WERI-Rb-1 (cell line): ENCODE measurements at regions not wholly inside any gene's neighbourhood (a gene's known extent, or its start where the extent isn't known, plus 50 kb on each side); places are given as distances from the start of the nearest gene placed in this dataset.

ENCODE experiments used
- DNase-seq: peaks from one replicate; pipeline ENCODE4 v3.0.0-alpha.2; 2020
- H3K27ac ChIP-seq: fragments of 250-450 bp; sonication (Bioruptor Pico); 2 replicates; pipeline ENCODE4 v1.5.1; 2020; ENCODE audit warnings: mild to moderate bottlenecking, moderate library complexity
- H3K27me3 ChIP-seq: fragments of 250-450 bp; sonication (Bioruptor Pico); 2 replicates; pipeline ENCODE4 v1.5.1; 2021; ENCODE audit warnings: mild to moderate bottlenecking, low read depth, moderate library complexity; ENCODE audit not compliant: insufficient read depth, severe bottlenecking
- H3K36me3 ChIP-seq: fragments of 250-450 bp; sonication (Bioruptor Pico); 2 replicates; pipeline ENCODE4 v1.5.1; 2020; ENCODE audit warnings: mild to moderate bottlenecking, moderate library complexity
- H3K4me3 ChIP-seq: 2 replicates; pipeline ENCODE4 v1.5.1; 2011; ENCODE audit warnings: low read depth, mild to moderate bottlenecking, control low read depth, low read length
- H3K9me3 ChIP-seq: fragments of 250-450 bp; sonication (Bioruptor Pico); 2 replicates; pipeline ENCODE4 v1.5.1; 2021; ENCODE audit warnings: mild to moderate bottlenecking, moderate library complexity; ENCODE audit not compliant: severe bottlenecking
- TF ChIP-seq, protein P1 (sequence below): IDR thresholded peaks from 2 replicates; pipeline ENCODE4 v1.5.1; 2011; ENCODE audit warnings: low read depth, mild to moderate bottlenecking, control low read depth, inconsistent platforms, low read length

DNA sequence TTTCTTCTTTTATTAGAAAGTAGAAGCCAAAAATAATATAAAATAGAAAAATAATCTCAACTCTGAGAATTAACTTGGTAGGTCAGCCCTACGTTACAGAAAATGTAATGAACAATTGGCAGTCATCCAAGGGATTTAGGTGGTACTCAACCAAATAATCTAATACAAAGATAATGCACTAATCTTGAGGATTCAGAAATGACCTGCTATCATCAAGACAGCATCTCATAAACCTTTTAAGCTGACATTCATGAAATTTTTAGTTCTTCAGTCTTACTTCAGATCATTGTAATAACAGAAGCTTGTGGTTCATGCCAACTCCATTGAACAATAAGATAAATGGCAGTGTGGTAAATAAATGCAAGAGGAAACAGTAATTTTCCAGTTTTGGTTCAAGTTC, 1058.0 kb downstream of the MAT2B start:
- DNase-seq, result no peak
- Histone ChIP-seq H3K36me3 (no peaks in the 10 kb centered on the region), H3K27me3 (no peaks in the 10 kb centered on the region), H3K4me3 (no peak overlapping the region), H3K27ac (no peak overlapping the region), H3K9me3 (no peaks in the 10 kb centered on the region)
- TF ChIP-seq, protein P1, sequence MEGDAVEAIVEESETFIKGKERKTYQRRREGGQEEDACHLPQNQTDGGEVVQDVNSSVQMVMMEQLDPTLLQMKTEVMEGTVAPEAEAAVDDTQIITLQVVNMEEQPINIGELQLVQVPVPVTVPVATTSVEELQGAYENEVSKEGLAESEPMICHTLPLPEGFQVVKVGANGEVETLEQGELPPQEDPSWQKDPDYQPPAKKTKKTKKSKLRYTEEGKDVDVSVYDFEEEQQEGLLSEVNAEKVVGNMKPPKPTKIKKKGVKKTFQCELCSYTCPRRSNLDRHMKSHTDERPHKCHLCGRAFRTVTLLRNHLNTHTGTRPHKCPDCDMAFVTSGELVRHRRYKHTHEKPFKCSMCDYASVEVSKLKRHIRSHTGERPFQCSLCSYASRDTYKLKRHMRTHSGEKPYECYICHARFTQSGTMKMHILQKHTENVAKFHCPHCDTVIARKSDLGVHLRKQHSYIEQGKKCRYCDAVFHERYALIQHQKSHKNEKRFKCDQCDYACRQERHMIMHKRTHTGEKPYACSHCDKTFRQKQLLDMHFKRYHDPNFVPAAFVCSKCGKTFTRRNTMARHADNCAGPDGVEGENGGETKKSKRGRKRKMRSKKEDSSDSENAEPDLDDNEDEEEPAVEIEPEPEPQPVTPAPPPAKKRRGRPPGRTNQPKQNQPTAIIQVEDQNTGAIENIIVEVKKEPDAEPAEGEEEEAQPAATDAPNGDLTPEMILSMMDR, result no peak

DNA sequence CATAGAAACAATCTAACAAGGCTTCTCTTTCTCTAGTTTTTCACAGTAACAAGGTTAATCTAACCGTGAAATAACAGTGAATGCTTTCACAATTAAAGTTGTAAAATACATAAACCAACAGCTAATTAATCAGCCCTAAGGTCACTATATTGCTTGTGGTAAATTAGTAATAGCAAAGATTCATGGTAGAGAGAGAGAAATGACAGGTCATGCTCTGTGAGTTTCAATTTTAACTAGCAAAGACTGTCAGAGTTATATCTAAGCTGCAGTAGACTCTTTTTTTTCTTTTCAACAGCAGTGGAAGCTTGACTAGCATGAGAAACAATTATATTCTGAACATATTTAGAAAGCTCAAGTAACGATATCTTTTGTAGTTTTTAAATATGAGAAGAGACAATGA, 1068.0 kb downstream of the MAT2B start:
- TF ChIP-seq, protein P1, result no peak
- Histone ChIP-seq H3K27ac (no peak overlapping the region), H3K36me3 (no peaks in the 10 kb centered on the region), H3K4me3 (no peak overlapping the region), H3K9me3 (peaks cover 2% of the 10 kb centered on the region), H3K27me3 (no peaks in the 10 kb centered on the region)
- no peak for DNase-seq

DNA sequence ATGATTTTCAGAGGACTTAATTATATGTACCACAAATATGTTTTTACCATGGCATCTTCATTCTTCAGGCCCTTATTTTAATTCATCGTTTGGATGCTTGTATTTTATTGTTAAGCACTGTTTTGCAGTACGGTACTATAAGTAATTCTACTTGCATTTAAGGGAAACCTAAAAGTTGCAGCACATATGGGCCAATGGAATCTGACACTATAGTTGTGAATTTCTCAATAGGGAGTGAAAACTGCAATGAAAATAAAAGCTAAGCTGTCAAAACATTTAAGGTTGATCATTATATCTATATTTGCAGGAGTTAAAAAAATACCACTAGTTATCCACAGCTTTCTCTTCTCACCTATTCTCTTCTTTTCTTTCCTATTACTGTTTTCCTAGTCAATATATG, 1071.8 kb downstream of the MAT2B start:
- TF ChIP-seq, protein P1, result no peak
- H3K4me3 ChIP-seq, result no peak overlapping the region
- no peaks in the 10 kb centered on the region for H3K9me3 ChIP-seq
- no peak for DNase-seq
- H3K27me3 ChIP-seq, result no peaks in the 10 kb centered on the region
- H3K36me3 ChIP-seq, result no peaks in the 10 kb centered on the region
- no peak overlapping the region for H3K27ac ChIP-seq

DNA sequence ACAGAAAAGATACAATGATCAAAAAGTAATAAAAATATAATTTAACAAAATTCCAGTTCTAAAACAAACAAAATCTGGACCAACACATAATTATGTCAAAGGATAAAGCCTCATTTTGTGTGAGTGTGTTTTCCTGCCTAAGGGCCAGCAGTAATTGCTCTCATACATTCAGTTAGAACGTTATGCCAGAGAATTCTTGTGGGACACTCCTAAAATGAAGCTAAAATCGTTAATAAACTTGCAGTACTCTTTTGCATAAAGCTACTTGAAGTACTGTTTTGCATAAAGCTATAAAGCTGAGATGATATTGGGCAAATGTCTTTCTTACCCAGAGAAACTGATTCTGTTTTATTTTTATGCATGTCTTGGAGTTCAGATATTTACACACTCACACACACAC, 1072.3 kb downstream of the MAT2B start:
- Histone ChIP-seq H3K27ac (no peak overlapping the region), H3K4me3 (no peak overlapping the region), H3K9me3 (no peaks in the 10 kb centered on the region), H3K27me3 (no peaks in the 10 kb centered on the region), H3K36me3 (no peaks in the 10 kb centered on the region)
- TF ChIP-seq, protein P1, result no peak
- no peak for DNase-seq

DNA sequence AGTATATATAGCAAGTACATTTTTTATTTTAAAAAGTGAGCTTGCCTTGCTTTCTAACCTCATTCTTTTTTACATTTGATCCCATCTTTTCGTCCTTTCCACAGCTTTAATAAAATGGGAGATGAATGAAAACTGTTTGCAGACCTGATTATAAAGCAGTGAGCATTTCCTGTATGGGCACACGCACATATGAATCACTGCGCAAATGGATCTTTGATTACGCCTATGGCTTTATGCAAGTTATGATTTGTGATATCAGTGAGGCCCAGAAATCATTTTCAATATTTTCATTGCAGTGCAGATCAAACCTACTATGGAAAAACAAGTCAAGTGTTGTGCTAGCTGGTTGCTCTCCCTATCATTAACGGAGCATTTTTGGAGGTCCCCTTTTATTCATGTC, 1073.0 kb downstream of the MAT2B start:
- no peak for DNase-seq
- Histone ChIP-seq H3K9me3 (no peaks in the 10 kb centered on the region), H3K27ac (no peak overlapping the region), H3K4me3 (no peak overlapping the region), H3K36me3 (no peaks in the 10 kb centered on the region), H3K27me3 (no peaks in the 10 kb centered on the region)
- TF ChIP-seq, protein P1, result no peak

DNA sequence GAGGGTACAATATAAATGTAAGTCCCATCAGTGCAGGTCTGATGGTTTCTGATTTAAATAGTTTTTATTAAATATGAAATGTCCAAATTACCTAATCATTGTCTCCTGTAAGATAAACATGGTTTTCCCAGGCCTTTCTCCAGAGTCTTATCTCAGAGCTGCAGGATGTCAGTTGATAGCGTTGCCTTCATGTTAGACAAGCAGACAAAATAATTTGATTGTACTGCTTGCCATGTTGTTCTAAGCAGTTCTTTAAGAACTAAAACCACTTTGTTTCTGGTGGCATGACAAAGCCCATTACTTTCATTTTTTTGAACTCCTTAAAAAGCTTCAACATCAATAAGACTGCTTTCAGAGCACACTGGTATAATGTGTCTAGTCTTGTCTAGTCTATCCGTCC, 1073.5 kb downstream of the MAT2B start:
- Histone ChIP-seq H3K4me3 (no peak overlapping the region), H3K36me3 (no peaks in the 10 kb centered on the region), H3K27me3 (no peaks in the 10 kb centered on the region), H3K27ac (no peak overlapping the region), H3K9me3 (no peaks in the 10 kb centered on the region)
- DNase-seq, result no peak
- TF ChIP-seq, protein P1, result no peak
